Endothelial cell of umbilical vein (primary cell): ENCODE measurements at regions not wholly inside any gene's neighbourhood (a gene's known extent, or its start where the extent isn't known, plus 50 kb on each side); places are given as distances from the start of the nearest gene placed in this dataset.
"Not testable (repeated sequence)": the region's sequence is repeated elsewhere in the genome, so short reads cannot be mapped to it uniquely, and the experiment has no call there.

Experiments
- BruUV-seq: library from RNA; stranded (reverse); fragments of 400-500 nt; replicated peaks from 2 replicates; lab custom pipeline; 2021; lab: Mats Ljungman, UMichigan
- CTCF ChIA-PET: fragments of 300-600, 350-600 bp; sonication (Branson Sonifier 250); formaldehyde crosslinking; loops from one replicate; lab custom pipeline; 2021; ENCODE audit warnings: antibody characterized with exemption, inconsistent platforms; lab: Charles Lee
- POLR2A ChIA-PET: fragments of 300-600, 350-600 bp; sonication (Branson Sonifier 250); formaldehyde crosslinking; loops from one replicate; lab custom pipeline; 2021; ENCODE audit warnings: antibody characterized with exemption, inconsistent platforms; lab: Charles Lee
- DNase-seq: peaks from one replicate; pipeline ENCODE4 v3.0.0-alpha.2; 2011; ENCODE audit warnings: low read depth, low spot score
- FAIRE-seq: peaks from 2 replicates; lab custom pipeline; 2011; peaks lifted over from hg19 to GRCh38; lab: Jason Lieb, UNC
- H2AFZ ChIP-seq: 2 replicates; pipeline ENCODE4 v1.6.0; 2012; ENCODE audit warnings: low read depth, low read length, control low read depth, inconsistent platforms
- H3K27ac ChIP-seq: 2 replicates; pipeline ENCODE4 v1.5.1; 2011; ENCODE audit warnings: low read depth, mild to moderate bottlenecking, control low read depth, low read length, moderate library complexity; ENCODE audit not compliant: insufficient read depth
- H3K27me3 ChIP-seq, 2 experiments: 2 replicates each; pipeline versions ENCODE4 v1.6.0 to v1.6.1; 2011; ENCODE audit warnings: low read length in 2 of 2, mixed read lengths in 1 of 2; ENCODE audit not compliant: control insufficient read depth in 2 of 2, insufficient read depth in 2 of 2
- H3K36me3 ChIP-seq, 2 experiments: 2 replicates in 1 of 2; 3 replicates in 1 of 2; pipeline ENCODE4 v1.5.1; 2011; ENCODE audit warnings: low read length in 2 of 2, mild to moderate bottlenecking in 1 of 2, moderate library complexity in 1 of 2; ENCODE audit not compliant: control insufficient read depth in 2 of 2, insufficient read depth in 2 of 2; ENCODE audit errors: extremely low read depth in 1 of 2
- H3K4me1 ChIP-seq: 3 replicates; pipeline ENCODE4 v1.5.1; 2011; ENCODE audit warnings: mild to moderate bottlenecking, low read length; ENCODE audit not compliant: control insufficient read depth, insufficient read depth; ENCODE audit errors: extremely low read depth
- H3K4me2 ChIP-seq: 2 replicates; pipeline ENCODE4 v1.6.1; 2011; ENCODE audit warnings: low read length, control low read depth, mixed read lengths; ENCODE audit not compliant: insufficient read depth
- H3K4me3 ChIP-seq, 3 experiments: fragments of 200-600 bp in 1 of 3; sonication (generic), shearing (Covaris generic) in 1 of 3; replicated peaks in 1 of 3; 2 replicates each; pipeline ENCODE4 v1.5.1; 2011 to 2016; ENCODE audit warnings: control low read depth in 3 of 3, low read length in 3 of 3, mild to moderate bottlenecking in 2 of 3, inconsistent platforms in 1 of 3, low read depth in 1 of 3, moderate library complexity in 1 of 3; ENCODE audit not compliant: insufficient read depth in 1 of 3
- H3K79me2 ChIP-seq: 2 replicates; pipeline ENCODE4 v1.6.0; 2012; ENCODE audit warnings: low read length, inconsistent platforms; ENCODE audit not compliant: control insufficient read depth, insufficient read depth
- H3K9ac ChIP-seq: replicated peaks from 2 replicates; pipeline ENCODE3; 2011; ENCODE audit warnings: low read length, control low read depth; ENCODE audit not compliant: insufficient read depth; ENCODE audit errors: extremely low read depth
- H3K9me1 ChIP-seq: replicated peaks from 3 replicates; pipeline ENCODE4 v1.6.0; 2011; ENCODE audit warnings: mild to moderate bottlenecking, low read length; ENCODE audit not compliant: control insufficient read depth, insufficient read depth; ENCODE audit errors: extremely low read depth
- H3K9me3 ChIP-seq: replicated peaks from 2 replicates; pipeline ENCODE4 v1.5.1; 2012; ENCODE audit warnings: low read length, inconsistent platforms; ENCODE audit not compliant: control insufficient read depth, insufficient read depth
- H4K20me1 ChIP-seq: replicated peaks from 2 replicates; pipeline ENCODE3; 2011; ENCODE audit warnings: mild to moderate bottlenecking, low read length; ENCODE audit not compliant: control insufficient read depth, insufficient read depth; ENCODE audit errors: extremely low read depth
- FOS ChIP-seq: IDR thresholded peaks from 2 replicates; pipeline ENCODE4 v1.6.1; 2011; ENCODE audit warnings: mild to moderate bottlenecking, low read length, moderate library complexity, borderline replicate concordance; ENCODE audit not compliant: insufficient read depth
- JUN ChIP-seq: IDR thresholded peaks from 2 replicates; pipeline ENCODE4 v1.6.1; 2011; ENCODE audit warnings: borderline replicate concordance, low read depth; ENCODE audit not compliant: insufficient read length, insufficient read depth
- POLR2A ChIP-seq: IDR thresholded peaks from 2 replicates; pipeline ENCODE4 v1.6.1; 2012; ENCODE audit warnings: low read depth, mild to moderate bottlenecking, control low read depth, low read length
- dilution Hi-C: fragments of 300-500 bp; cut with MboI; formaldehyde crosslinking; loops from one replicate; pipeline ENCODE4 v1.15.0; 2019; ENCODE audit warnings: low sequenced_read_pairs; ENCODE audit not compliant: extremely low pct_ligation_motif_present
- intact Hi-C: fragments of 100-400 bp; cut with micrococcal nuclease; formaldehyde crosslinking; loops from one replicate; pipeline ENCODE4 v1.10.0; 2022

DNA sequence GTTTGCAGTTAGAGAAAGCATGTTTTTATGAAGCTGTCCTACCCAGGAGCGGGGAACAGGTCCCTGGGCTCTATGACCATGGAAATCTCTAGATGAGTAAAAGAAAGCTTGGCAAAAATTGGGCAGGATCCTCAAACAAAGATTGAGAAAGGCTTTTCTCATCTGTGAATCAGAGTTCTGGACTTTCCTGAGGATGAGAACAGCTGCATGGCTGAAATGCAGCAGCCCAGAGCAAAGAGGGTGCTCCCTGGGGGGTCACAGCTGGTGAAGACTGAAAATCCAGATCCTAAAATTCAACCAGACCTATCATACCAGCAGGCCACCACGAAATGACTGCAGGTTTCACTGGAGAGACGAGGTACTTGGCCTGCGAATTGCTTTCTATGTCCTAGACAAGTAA lies 65.7 kb upstream of the APP start:
- Histone ChIP-seq H3K9me1 (no peaks in the 10 kb centered on the region), H4K20me1 (no peaks in the 10 kb centered on the region), H3K4me2 (no peak overlapping the region), H3K79me2 (no peaks in the 10 kb centered on the region), H3K9ac (no peak overlapping the region), H3K9me3 (no peaks in the 10 kb centered on the region), H3K4me1 (no peaks in the 10 kb centered on the region), H3K27ac (no peak overlapping the region), H3K36me3 (no peaks in the 10 kb centered on the region), H3K27me3 (peaks cover 7 to 13% of the 10 kb centered on the region in 2 experiments), H3K4me3 (no peak overlapping the region), H2AFZ (no peak overlapping the region)
- no TSS peak for BruUV-seq
- CTCF ChIA-PET, result no interaction called here
- intact Hi-C loops (no loop called here), dilution Hi-C loops (no loop called here)
- POLR2A ChIA-PET, result no interaction called here
- DNase-seq (no peak), FAIRE-seq (no peak)
- TF ChIP-seq FOS (no peak), JUN (no peak), POLR2A (no peak)

DNA sequence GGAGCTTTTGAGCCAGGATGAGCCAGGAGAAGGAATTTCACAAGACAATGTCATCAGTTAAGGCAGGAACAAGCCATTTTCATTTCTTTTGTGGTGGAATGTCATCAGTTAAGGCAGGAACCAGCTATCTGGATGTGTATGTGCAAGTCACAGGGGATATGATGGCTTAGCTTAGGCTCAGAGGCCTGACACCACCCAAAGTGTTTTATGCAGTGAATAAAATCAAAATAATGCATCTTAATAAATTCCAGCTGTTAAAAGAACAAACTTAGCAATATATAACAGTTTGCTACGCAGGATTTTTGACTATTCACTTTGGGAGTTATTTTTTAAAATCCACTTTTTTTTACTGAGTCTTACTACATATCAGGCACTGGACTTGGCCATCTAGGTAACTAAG lies 62.7 kb upstream of the APP start:
- H3K4me3 ChIP-seq, H2AFZ ChIP-seq, dilution Hi-C loops, H3K4me1 ChIP-seq, H3K27me3 ChIP-seq, intact Hi-C loops, H3K4me2 ChIP-seq, DNase-seq, H3K27ac ChIP-seq, FAIRE-seq, BruUV-seq, H3K79me2 ChIP-seq, POLR2A ChIA-PET, H3K9me3 ChIP-seq, H3K36me3 ChIP-seq, CTCF ChIA-PET, H3K9ac ChIP-seq, H3K9me1 ChIP-seq, H4K20me1 ChIP-seq: not testable (repeated sequence)

- H3K9me3 ChIP-seq, H3K27ac ChIP-seq, H3K36me3 ChIP-seq, intact Hi-C loops, H3K79me2 ChIP-seq, H3K4me1 ChIP-seq, BruUV-seq, H3K4me3 ChIP-seq, H3K9me1 ChIP-seq, H2AFZ ChIP-seq, H3K4me2 ChIP-seq, dilution Hi-C loops, CTCF ChIA-PET, POLR2A ChIA-PET, FAIRE-seq, DNase-seq, H3K9ac ChIP-seq, H4K20me1 ChIP-seq, H3K27me3 ChIP-seq: not testable (repeated sequence)
Measured at GRCh38 chr21:26232491-26232890, 61.9 kb upstream of the APP start.
